ENCODE measurements at regions not wholly inside any gene's neighbourhood (a gene's known extent, or its start where the extent isn't known, plus 50 kb on each side); places are given as distances from the start of the nearest gene placed in this dataset.
"Not testable (repeated sequence)": the region's sequence is repeated elsewhere in the genome, so short reads cannot be mapped to it uniquely, and the experiment has no call there.

DNA sequence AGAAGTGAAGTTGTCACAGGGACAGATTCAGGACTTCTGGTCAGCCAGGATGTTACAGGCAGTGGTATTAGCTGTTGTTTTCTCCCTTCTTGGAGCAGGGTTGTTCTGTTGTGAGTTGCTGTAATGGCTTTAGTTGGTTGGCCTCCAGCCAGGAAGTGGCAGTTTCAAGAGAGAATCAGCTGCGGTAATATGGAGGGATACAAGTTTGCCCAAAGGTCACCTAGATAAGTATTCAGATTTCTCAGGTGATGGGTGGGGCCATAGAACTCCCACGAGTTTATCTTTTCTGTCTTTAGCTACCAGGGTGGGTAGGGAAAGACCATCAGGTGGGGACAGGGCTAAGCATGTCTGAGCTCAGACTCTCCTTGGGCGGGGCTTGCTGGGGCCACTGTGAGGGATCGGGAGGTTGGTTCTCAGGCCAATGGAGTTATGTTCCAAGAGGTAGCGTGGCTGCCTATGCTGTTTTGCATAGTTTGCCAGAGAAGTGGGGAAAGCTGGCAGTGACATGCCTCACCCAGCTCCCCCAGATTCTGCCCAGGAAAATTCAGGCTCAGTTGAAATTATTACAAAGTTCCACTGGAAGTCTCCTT, 640.4 kb upstream of the CHAC2 start:
- no peaks in the 10 kb centered on the region for H3F3A ChIP-seq (ENCODE audit: insufficient read depth, low read length)
- no peak for DNase-seq
- H3K36me3 ChIP-seq (replicated peaks; ENCODE audit: insufficient read depth, low read length), result no peaks in the 10 kb centered on the region
- TF ChIP-seq EZH2phosphoT487 (IDR thresholded peaks at IDR 0.05; ENCODE audit: low read length) (no peak), EZH2 (optimal IDR thresholded peaks at IDR 0.05; ENCODE audit: low read depth, low read length) (no peak)
- TF ChIP-seq, protein P1, sequence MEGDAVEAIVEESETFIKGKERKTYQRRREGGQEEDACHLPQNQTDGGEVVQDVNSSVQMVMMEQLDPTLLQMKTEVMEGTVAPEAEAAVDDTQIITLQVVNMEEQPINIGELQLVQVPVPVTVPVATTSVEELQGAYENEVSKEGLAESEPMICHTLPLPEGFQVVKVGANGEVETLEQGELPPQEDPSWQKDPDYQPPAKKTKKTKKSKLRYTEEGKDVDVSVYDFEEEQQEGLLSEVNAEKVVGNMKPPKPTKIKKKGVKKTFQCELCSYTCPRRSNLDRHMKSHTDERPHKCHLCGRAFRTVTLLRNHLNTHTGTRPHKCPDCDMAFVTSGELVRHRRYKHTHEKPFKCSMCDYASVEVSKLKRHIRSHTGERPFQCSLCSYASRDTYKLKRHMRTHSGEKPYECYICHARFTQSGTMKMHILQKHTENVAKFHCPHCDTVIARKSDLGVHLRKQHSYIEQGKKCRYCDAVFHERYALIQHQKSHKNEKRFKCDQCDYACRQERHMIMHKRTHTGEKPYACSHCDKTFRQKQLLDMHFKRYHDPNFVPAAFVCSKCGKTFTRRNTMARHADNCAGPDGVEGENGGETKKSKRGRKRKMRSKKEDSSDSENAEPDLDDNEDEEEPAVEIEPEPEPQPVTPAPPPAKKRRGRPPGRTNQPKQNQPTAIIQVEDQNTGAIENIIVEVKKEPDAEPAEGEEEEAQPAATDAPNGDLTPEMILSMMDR (IDR thresholded peaks at IDR 0.05; ENCODE audit: low read length), result no peak
- no peak overlapping the region for H3K27ac ChIP-seq (ENCODE audit: low read length)
- H3K4me2 ChIP-seq (ENCODE audit: low read depth, low read length), result no peak overlapping the region
- no peaks in the 10 kb centered on the region for H4K20me1 ChIP-seq (ENCODE audit: insufficient read depth, low read length)
- no peaks in the 10 kb centered on the region for H3K27me3 ChIP-seq (replicated peaks; ENCODE audit: insufficient read depth, low read length)
- no peaks in the 10 kb centered on the region for H3K9me3 ChIP-seq (replicated peaks; ENCODE audit: insufficient read depth, low read length)
- no peak overlapping the region for H2AFZ ChIP-seq (ENCODE audit: low read length)
- H3K4me3 ChIP-seq (ENCODE audit: low read length), result no peak overlapping the region
- H3K9me2 ChIP-seq (replicated peaks; ENCODE audit: insufficient read depth, low read length), result no peaks in the 10 kb centered on the region
- H3K9ac ChIP-seq (ENCODE audit: low read length), result no peak overlapping the region
- no peaks in the 10 kb centered on the region for H3K79me2 ChIP-seq (ENCODE audit: low read length)
- no peaks in the 10 kb centered on the region for H3K4me1 ChIP-seq (ENCODE audit: low read length)

DNA sequence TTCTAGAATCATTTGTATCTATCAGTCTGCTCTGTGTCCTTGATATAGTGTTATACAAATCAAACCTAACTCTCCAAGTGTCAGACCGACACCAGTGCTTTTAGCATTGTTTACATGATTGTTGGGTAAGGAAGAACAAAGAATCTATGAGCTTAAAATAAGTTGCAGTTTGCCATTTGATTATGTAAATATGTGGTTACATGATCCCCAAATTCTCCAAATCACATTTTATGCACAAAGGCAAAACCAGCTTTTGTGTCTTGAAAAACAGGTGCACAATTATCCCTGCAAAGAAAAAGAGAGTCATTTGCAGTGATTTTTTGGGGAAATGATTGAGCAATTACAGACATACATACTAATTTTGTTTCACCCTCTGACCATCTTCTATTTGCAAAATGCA, 652.6 kb upstream of the CHAC2 start:
- H3K36me3 ChIP-seq (replicated peaks; ENCODE audit: insufficient read depth, low read length), result no peaks in the 10 kb centered on the region
- no peak overlapping the region for H3K9ac ChIP-seq (ENCODE audit: low read length)
- TF ChIP-seq, protein P1 (IDR thresholded peaks at IDR 0.05; ENCODE audit: low read length), result no peak
- no peak for TF ChIP-seq EZH2 (optimal IDR thresholded peaks at IDR 0.05; ENCODE audit: low read depth, low read length)
- no peak for TF ChIP-seq EZH2phosphoT487 (IDR thresholded peaks at IDR 0.05; ENCODE audit: low read length)

DNA sequence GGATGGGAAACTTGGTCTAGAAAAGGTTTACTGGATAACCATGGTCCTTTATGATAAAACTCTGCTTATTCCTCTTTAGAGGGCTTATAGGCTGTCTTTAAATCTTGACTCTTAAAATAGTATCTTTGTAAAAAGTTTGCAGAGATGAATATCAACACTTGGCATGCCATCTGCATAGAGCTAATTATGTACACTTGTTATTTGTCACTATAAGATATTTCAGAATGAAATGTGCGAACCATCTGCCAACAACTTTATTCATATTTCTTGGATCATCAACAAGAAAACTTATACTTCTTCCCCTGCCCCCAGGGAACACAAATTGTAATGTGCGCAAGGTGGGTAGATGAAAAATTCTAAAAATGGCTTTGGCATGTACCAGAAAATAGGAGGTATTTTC, 653.0 kb upstream of the CHAC2 start:
- TF ChIP-seq EZH2phosphoT487 (IDR thresholded peaks at IDR 0.05; ENCODE audit: low read length) (no peak), EZH2 (optimal IDR thresholded peaks at IDR 0.05; ENCODE audit: low read depth, low read length) (no peak)
- TF ChIP-seq, protein P1 (IDR thresholded peaks at IDR 0.05; ENCODE audit: low read length), result no peak
- no peaks in the 10 kb centered on the region for H3K4me1 ChIP-seq (ENCODE audit: low read length)
- H3K9me3 ChIP-seq (replicated peaks; ENCODE audit: insufficient read depth, low read length), result no peaks in the 10 kb centered on the region
- H3K9ac ChIP-seq (ENCODE audit: low read length), result no peak overlapping the region
- no peak overlapping the region for H3K4me2 ChIP-seq (ENCODE audit: low read depth, low read length)
- H3K27ac ChIP-seq (ENCODE audit: low read length), result no peak overlapping the region
- DNase-seq, result no peak
- no peaks in the 10 kb centered on the region for H3K27me3 ChIP-seq (replicated peaks; ENCODE audit: insufficient read depth, low read length)
- no peaks in the 10 kb centered on the region for H4K20me1 ChIP-seq (ENCODE audit: insufficient read depth, low read length)
- H3K79me2 ChIP-seq (ENCODE audit: low read length), result no peaks in the 10 kb centered on the region
- no peak overlapping the region for H2AFZ ChIP-seq (ENCODE audit: low read length)
- H3F3A ChIP-seq (ENCODE audit: insufficient read depth, low read length), result no peaks in the 10 kb centered on the region
- H3K9me2 ChIP-seq (replicated peaks; ENCODE audit: insufficient read depth, low read length), result no peaks in the 10 kb centered on the region
- no peak overlapping the region for H3K4me3 ChIP-seq (ENCODE audit: low read length)
- H3K36me3 ChIP-seq (replicated peaks; ENCODE audit: insufficient read depth, low read length), result no peaks in the 10 kb centered on the region

More for the DNA sequence above, 652.6 kb upstream of the CHAC2 start:
- H2AFZ ChIP-seq (ENCODE audit: low read length), result no peak overlapping the region
- H3K79me2 ChIP-seq (ENCODE audit: low read length), result no peaks in the 10 kb centered on the region
- no peaks in the 10 kb centered on the region for H4K20me1 ChIP-seq (ENCODE audit: insufficient read depth, low read length)
- no peak overlapping the region for H3K4me2 ChIP-seq (ENCODE audit: low read depth, low read length)
- H3K9me3 ChIP-seq (replicated peaks; ENCODE audit: insufficient read depth, low read length), result no peaks in the 10 kb centered on the region
- H3K9me2 ChIP-seq (replicated peaks; ENCODE audit: insufficient read depth, low read length), result no peaks in the 10 kb centered on the region
- no peak for DNase-seq
- H3K4me3 ChIP-seq (ENCODE audit: low read length), result no peak overlapping the region
- H3K27ac ChIP-seq (ENCODE audit: low read length), result no peak overlapping the region
- H3F3A ChIP-seq (ENCODE audit: insufficient read depth, low read length), result no peaks in the 10 kb centered on the region
- H3K27me3 ChIP-seq (replicated peaks; ENCODE audit: insufficient read depth, low read length), result no peaks in the 10 kb centered on the region
- H3K4me1 ChIP-seq (ENCODE audit: low read length), result no peaks in the 10 kb centered on the region

DNA sequence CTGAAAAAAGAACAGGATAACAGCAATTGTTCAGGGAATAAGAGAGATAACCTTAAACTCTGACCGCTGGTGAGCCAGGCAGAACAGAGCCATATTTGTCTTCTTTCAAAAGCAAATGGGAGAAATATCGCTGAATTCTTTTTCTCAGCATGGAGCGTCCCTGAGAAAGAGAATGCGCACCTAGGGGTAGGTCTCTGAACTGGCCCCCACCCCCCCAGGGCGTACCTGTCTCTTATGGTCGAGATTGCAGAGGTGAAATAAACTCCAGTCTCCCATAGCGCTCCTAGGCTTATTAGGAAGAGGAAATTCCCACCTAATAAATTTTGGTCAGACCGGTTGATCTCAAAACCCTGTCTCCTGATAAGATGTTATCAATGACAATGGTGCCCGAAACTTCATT, 655.2 kb upstream of the CHAC2 start:
- H3K36me3 ChIP-seq (replicated peaks; ENCODE audit: insufficient read depth, low read length); H3K9me2 ChIP-seq (replicated peaks; ENCODE audit: insufficient read depth, low read length); H4K20me1 ChIP-seq (ENCODE audit: insufficient read depth, low read length); H3K27ac ChIP-seq (ENCODE audit: low read length); DNase-seq; H3K4me2 ChIP-seq (ENCODE audit: low read depth, low read length); H3K27me3 ChIP-seq (replicated peaks; ENCODE audit: insufficient read depth, low read length); H3K79me2 ChIP-seq (ENCODE audit: low read length); H3F3A ChIP-seq (ENCODE audit: insufficient read depth, low read length); H2AFZ ChIP-seq (ENCODE audit: low read length); H3K9me3 ChIP-seq (replicated peaks; ENCODE audit: insufficient read depth, low read length); H3K9ac ChIP-seq (ENCODE audit: low read length); H3K4me3 ChIP-seq (ENCODE audit: low read length); H3K4me1 ChIP-seq (ENCODE audit: low read length): not testable (repeated sequence)
